Fibroblast of the aortic adventitia (primary cell): ENCODE measurements at regions not wholly inside any gene's neighbourhood (a gene's known extent, or its start where the extent isn't known, plus 50 kb on each side); places are given as distances from the start of the nearest gene placed in this dataset.
A peak's percentile ranks its signal among the peaks of the same experiment; 100 is the strongest.
"Not testable (repeated sequence)": the region's sequence is repeated elsewhere in the genome, so short reads cannot be mapped to it uniquely, and the experiment has no call there.

Source experiments
- DNase-seq: peaks from one replicate; pipeline ENCODE4 v3.0.0-alpha.2; 2010; ENCODE audit warnings: low read depth
- H3K4me3 ChIP-seq: 2 replicates; pipeline ENCODE4 v1.5.1; 2011; ENCODE audit warnings: low read depth, mild to moderate bottlenecking, control low read depth, low read length, moderate library complexity
- CTCF ChIP-seq: IDR thresholded peaks from 2 replicates; pipeline ENCODE4 v1.5.1; 2011; ENCODE audit warnings: mild to moderate bottlenecking, low read length, control low read depth, inconsistent platforms; ENCODE audit not compliant: insufficient read depth

- no peak for TF ChIP-seq CTCF
- DNase-seq, result no peak
- no peak overlapping the region for H3K4me3 ChIP-seq
Observed at GRCh38 chr7:69445541-69445940, 152.7 kb upstream of the AUTS2 start.

- DNase-seq, H3K4me3 ChIP-seq: not testable (repeated sequence)
Observed at GRCh38 chr7:69446213-69446612, 152.1 kb upstream of the AUTS2 start.

GRCh38 chr7:69448071-69448470, 150.2 kb upstream of the AUTS2 start:
- DNase-seq, result peak; percentile 29
- no peak overlapping the region for H3K4me3 ChIP-seq
- no peak for TF ChIP-seq CTCF

- TF ChIP-seq CTCF, result no peak
- no peak overlapping the region for H3K4me3 ChIP-seq
- DNase-seq, result no peak
Observed at GRCh38 chr7:69450456-69450855, 147.8 kb upstream of the AUTS2 start.

- no peak for TF ChIP-seq CTCF
- no peak overlapping the region for H3K4me3 ChIP-seq
- DNase-seq, result no peak
Observed at GRCh38 chr7:69451715-69452114, 146.6 kb upstream of the AUTS2 start.

- no peak for TF ChIP-seq CTCF
- H3K4me3 ChIP-seq, result no peak overlapping the region
- no peak for DNase-seq
Observed at GRCh38 chr7:69452797-69453196, 145.5 kb upstream of the AUTS2 start.

- no peak for TF ChIP-seq CTCF
- DNase-seq, result peak; percentile 16
Observed at GRCh38 chr7:69457595-69458504, 140.4 kb upstream of the AUTS2 start.

More at GRCh38 chr7:69457595-69458504, 140.4 kb upstream of the AUTS2 start:
- no peak overlapping the region for H3K4me3 ChIP-seq
